ENCODE measurements at regions not wholly inside any gene's neighbourhood (a gene's known extent, or its start where the extent isn't known, plus 50 kb on each side); places are given as distances from the start of the nearest gene placed in this dataset.

GRCh38 chr3:80241791-80242190, 474.0 kb upstream of the ROBO1 start:
- Histone ChIP-seq H3K27ac (no peak overlapping the region), H3K9me3 (replicated peaks in 1 of 3) (no peaks in the 10 kb centered on the region), H3K4me3 (no peak overlapping the region), H3K4me1 (replicated peaks in 1 of 2) (peaks cover 0 to 19% of the 10 kb centered on the region in 2 donors), H3K27me3 (no peaks in the 10 kb centered on the region), H3K36me3 (replicated peaks in 1 of 2) (no peaks in the 10 kb centered on the region)
- DNase-seq: no peak
- WGBS, 4 donors: 88 to 100% (median 96%) methylated on average over 1 of the region's 1 CpG
- no peak for TF ChIP-seq POLR2A (IDR thresholded peaks at IDR 0.05)
- TF ChIP-seq, protein P1, sequence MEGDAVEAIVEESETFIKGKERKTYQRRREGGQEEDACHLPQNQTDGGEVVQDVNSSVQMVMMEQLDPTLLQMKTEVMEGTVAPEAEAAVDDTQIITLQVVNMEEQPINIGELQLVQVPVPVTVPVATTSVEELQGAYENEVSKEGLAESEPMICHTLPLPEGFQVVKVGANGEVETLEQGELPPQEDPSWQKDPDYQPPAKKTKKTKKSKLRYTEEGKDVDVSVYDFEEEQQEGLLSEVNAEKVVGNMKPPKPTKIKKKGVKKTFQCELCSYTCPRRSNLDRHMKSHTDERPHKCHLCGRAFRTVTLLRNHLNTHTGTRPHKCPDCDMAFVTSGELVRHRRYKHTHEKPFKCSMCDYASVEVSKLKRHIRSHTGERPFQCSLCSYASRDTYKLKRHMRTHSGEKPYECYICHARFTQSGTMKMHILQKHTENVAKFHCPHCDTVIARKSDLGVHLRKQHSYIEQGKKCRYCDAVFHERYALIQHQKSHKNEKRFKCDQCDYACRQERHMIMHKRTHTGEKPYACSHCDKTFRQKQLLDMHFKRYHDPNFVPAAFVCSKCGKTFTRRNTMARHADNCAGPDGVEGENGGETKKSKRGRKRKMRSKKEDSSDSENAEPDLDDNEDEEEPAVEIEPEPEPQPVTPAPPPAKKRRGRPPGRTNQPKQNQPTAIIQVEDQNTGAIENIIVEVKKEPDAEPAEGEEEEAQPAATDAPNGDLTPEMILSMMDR (IDR thresholded peaks at IDR 0.05): no peak
- intact Hi-C loops (cut with DNase I): no loop called here

- Histone ChIP-seq H3K4me3 (no peak overlapping the region), H3K27ac (no peak overlapping the region), H3K36me3 (replicated peaks in 1 of 2) (no peaks in the 10 kb centered on the region), H3K27me3 (no peaks in the 10 kb centered on the region), H3K9me3 (replicated peaks in 1 of 3) (no peaks in the 10 kb centered on the region), H3K4me1 (replicated peaks in 1 of 2) (peaks cover 0 to 19% of the 10 kb centered on the region in 2 donors)
- no peak for DNase-seq
- 55 to 70% (median 63%) methylated on average over 3 of the region's 3 CpGs for WGBS, 4 donors
- TF ChIP-seq, protein P1 (IDR thresholded peaks at IDR 0.05): no peak
- no peak for TF ChIP-seq POLR2A (IDR thresholded peaks at IDR 0.05)
- intact Hi-C loops (cut with DNase I): no loop called here
These were observed 471.5 kb upstream of the ROBO1 start for GRCh38 chr3:80239301-80239700.

GRCh38 chr3:80238606-80239005, 470.8 kb upstream of the ROBO1 start:
- no peak overlapping the region for H3K4me3 ChIP-seq
- no peak overlapping the region for H3K27ac ChIP-seq
- TF ChIP-seq, protein P1 (IDR thresholded peaks at IDR 0.05): no peak
- TF ChIP-seq POLR2A (IDR thresholded peaks at IDR 0.05): no peak
- H3K36me3 ChIP-seq (replicated peaks in 1 of 2): no peaks in the 10 kb centered on the region
- no peaks in the 10 kb centered on the region for H3K27me3 ChIP-seq
- no peak for DNase-seq
- peaks cover 0 to 19% of the 10 kb centered on the region in 2 donors for H3K4me1 ChIP-seq (replicated peaks in 1 of 2)
- 29 to 55% (median 47%) methylated on average over 1 of the region's 1 CpG for WGBS, 4 donors
- intact Hi-C loops (cut with DNase I): no loop called here
- no peaks in the 10 kb centered on the region for H3K9me3 ChIP-seq (replicated peaks in 1 of 3)

- H3K4me1 ChIP-seq (replicated peaks in 1 of 2): peaks cover 0 to 19% of the 10 kb centered on the region in 2 donors
- no peak for DNase-seq
- intact Hi-C loops (cut with DNase I): no loop called here
- no peaks in the 10 kb centered on the region for H3K27me3 ChIP-seq
- H3K36me3 ChIP-seq (replicated peaks in 1 of 2): no peaks in the 10 kb centered on the region
- no peak overlapping the region for H3K4me3 ChIP-seq
- no peak overlapping the region for H3K27ac ChIP-seq
- TF ChIP-seq, protein P1 (IDR thresholded peaks at IDR 0.05): no peak
- TF ChIP-seq POLR2A (IDR thresholded peaks at IDR 0.05): no peak
- H3K9me3 ChIP-seq (replicated peaks in 1 of 3): no peaks in the 10 kb centered on the region
These were observed 470.4 kb upstream of the ROBO1 start for GRCh38 chr3:80238152-80238551.
